Tibial artery (tissue), 4 donors: ENCODE measurements at regions not wholly inside any gene's neighbourhood (a gene's known extent, or its start where the extent isn't known, plus 50 kb on each side); places are given as distances from the start of the nearest gene placed in this dataset.

Source experiments
- DNase-seq, 2 donors: peaks; one replicate each; pipeline ENCODE4 v3.0.0-alpha.2; 2019
- H3K27ac ChIP-seq, 2 donors: fragments of 200-600 bp; sonication (generic) in 1 of 2; 1 replicate in 1 of 2; 2 replicates in 1 of 2; pipeline ENCODE4 v1.5.1; 2018 to 2019; ENCODE audit warnings: mild to moderate bottlenecking in 1 of 2
- H3K27me3 ChIP-seq, 2 donors: fragments of 200-600 bp; sonication (generic) in 1 of 2; one replicate each; pipeline versions ENCODE4 v1.5.1 to v1.6.0; 2016 to 2019
- H3K36me3 ChIP-seq, 3 donors: fragments of 200-600 bp; sonication (generic) in 2 of 3; one replicate each; pipeline ENCODE4 v1.5.1; 2016 to 2019; ENCODE audit warnings: mild to moderate bottlenecking in 2 of 3
- H3K4me1 ChIP-seq, 4 donors: fragments of 200-600 bp; sonication (generic) in 2 of 4; 1 replicate in 3 of 4; 2 replicates in 1 of 4; pipeline ENCODE4 v1.5.1; 2016 to 2019
- H3K4me3 ChIP-seq, 2 donors: fragments of 200-600 bp; sonication (generic) in 1 of 2; 1 replicate in 1 of 2; 2 replicates in 1 of 2; pipeline ENCODE4 v1.5.1; 2018 to 2019; ENCODE audit warnings: mild to moderate bottlenecking in 2 of 2
- H3K9me3 ChIP-seq, 3 donors: fragments of 200-600 bp; sonication (generic) in 1 of 3; one replicate each; pipeline ENCODE4 v1.5.1; 2016 to 2019
- CTCF ChIP-seq, 2 experiments: fragments of 200-600 bp in 1 of 2; fragments of 450-650 bp in 1 of 2; IDR thresholded peaks; one replicate each; pipeline ENCODE4 v1.5.1; 2017 to 2019; ENCODE audit warnings: antibody characterized with exemption in 2 of 2, mild to moderate bottlenecking in 1 of 2, moderate library complexity in 1 of 2
- intact Hi-C: fragments of 100-400 bp; cut with DNase I; formaldehyde crosslinking; loops from one replicate; pipeline ENCODE4 v1.15.0; 2023; ENCODE audit warnings: low total_unique reads

- no peak for DNase-seq
- H3K4me3 ChIP-seq: no peak overlapping the region
- TF ChIP-seq CTCF (IDR thresholded peaks at IDR 0.05): no peak
- peaks cover 0 to 17% (median 0%) of the 10 kb centered on the region in 3 donors for H3K9me3 ChIP-seq
- intact Hi-C loops: no loop called here
- H3K36me3 ChIP-seq: no peaks in the 10 kb centered on the region
- no peaks in the 10 kb centered on the region for H3K27me3 ChIP-seq
- H3K27ac ChIP-seq: no peak overlapping the region
- H3K4me1 ChIP-seq: no peaks in the 10 kb centered on the region
Measured at GRCh38 chr6:78390066-78390465, 477.3 kb upstream of the IRAK1BP1 start.

- intact Hi-C loops: no loop called here
- no peaks in the 10 kb centered on the region for H3K27me3 ChIP-seq
- no peaks in the 10 kb centered on the region for H3K4me1 ChIP-seq
- peaks cover 0 to 2% (median 0%) of the 10 kb centered on the region in 3 donors for H3K9me3 ChIP-seq
- no peak for DNase-seq
- no peak overlapping the region for H3K27ac ChIP-seq
- no peaks in the 10 kb centered on the region for H3K36me3 ChIP-seq
- no peak for TF ChIP-seq CTCF (IDR thresholded peaks at IDR 0.05)
- no peak overlapping the region for H3K4me3 ChIP-seq
Measured at GRCh38 chr6:78397499-78397898, 469.9 kb upstream of the IRAK1BP1 start.

DNA sequence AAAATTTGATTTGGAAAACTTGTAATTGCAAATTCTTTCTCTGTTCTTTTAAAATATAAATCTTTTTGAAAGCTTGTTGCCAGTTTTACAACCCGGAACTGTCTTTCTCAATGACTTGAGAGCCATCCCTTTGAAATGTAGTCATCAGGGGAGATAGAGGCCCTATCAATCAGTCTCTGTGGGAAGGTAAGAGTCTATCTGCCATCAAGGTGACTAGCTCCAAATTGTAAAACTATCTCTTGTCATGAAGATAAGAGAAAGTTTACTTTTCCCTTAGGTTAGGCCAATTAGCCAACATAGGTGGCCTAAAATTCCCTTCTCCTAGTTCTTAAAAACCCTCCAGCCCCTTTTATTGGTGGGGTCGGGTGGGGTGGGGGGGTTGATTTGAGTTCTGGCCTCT is 469.1 kb upstream of the IRAK1BP1 start:
- H3K4me3 ChIP-seq: no peak overlapping the region
- no peaks in the 10 kb centered on the region for H3K27me3 ChIP-seq
- no peaks in the 10 kb centered on the region for H3K4me1 ChIP-seq
- peaks cover 0 to 3% (median 0%) of the 10 kb centered on the region in 3 donors for H3K9me3 ChIP-seq
- H3K36me3 ChIP-seq: no peaks in the 10 kb centered on the region
- intact Hi-C loops: no loop called here
- TF ChIP-seq CTCF (IDR thresholded peaks at IDR 0.05): no peak
- no peak overlapping the region for H3K27ac ChIP-seq
- no peak for DNase-seq

- no peaks in the 10 kb centered on the region for H3K4me1 ChIP-seq
- H3K9me3 ChIP-seq: peaks cover 0 to 3% (median 0%) of the 10 kb centered on the region in 3 donors
- no peak for TF ChIP-seq CTCF (IDR thresholded peaks at IDR 0.05)
- no peak for DNase-seq
- no peaks in the 10 kb centered on the region for H3K36me3 ChIP-seq
- no peak overlapping the region for H3K4me3 ChIP-seq
- intact Hi-C loops: no loop called here
- no peak overlapping the region for H3K27ac ChIP-seq
- H3K27me3 ChIP-seq: no peaks in the 10 kb centered on the region
Measured at GRCh38 chr6:78400076-78400475, 467.3 kb upstream of the IRAK1BP1 start.

- Histone ChIP-seq H3K4me3 (no peak overlapping the region), H3K4me1 (no peaks in the 10 kb centered on the region), H3K9me3 (no peaks in the 10 kb centered on the region), H3K27ac (no peak overlapping the region), H3K27me3 (no peaks in the 10 kb centered on the region), H3K36me3 (no peaks in the 10 kb centered on the region)
- DNase-seq: no peak
- no peak for TF ChIP-seq CTCF (IDR thresholded peaks at IDR 0.05)
- intact Hi-C loops: no loop called here
Measured at GRCh38 chr6:78427386-78427785, 440.0 kb upstream of the IRAK1BP1 start.

- H3K4me3 ChIP-seq: no peak overlapping the region
- no peak for DNase-seq
- H3K36me3 ChIP-seq: no peaks in the 10 kb centered on the region
- intact Hi-C loops: no loop called here
- no peak overlapping the region for H3K27ac ChIP-seq
- no peaks in the 10 kb centered on the region for H3K9me3 ChIP-seq
- TF ChIP-seq CTCF (IDR thresholded peaks at IDR 0.05): no peak
- no peaks in the 10 kb centered on the region for H3K4me1 ChIP-seq
- H3K27me3 ChIP-seq: no peaks in the 10 kb centered on the region
Measured at GRCh38 chr6:78430521-78430920, 436.8 kb upstream of the IRAK1BP1 start.
